MG63 (cell line): ENCODE measurements at regions not wholly inside any gene's neighbourhood (a gene's known extent, or its start where the extent isn't known, plus 50 kb on each side); places are given as distances from the start of the nearest gene placed in this dataset.

Source experiments
- DNase-seq: peaks from one replicate; pipeline ENCODE4 v3.0.0-alpha.2; 2020
- H3K27me3 ChIP-seq: fragments of 250-450 bp; sonication (Bioruptor Pico); 2 replicates; pipeline ENCODE4 v1.5.1; 2020; ENCODE audit warnings: mild to moderate bottlenecking, moderate library complexity
- H3K36me3 ChIP-seq: fragments of 250-450 bp; sonication (Bioruptor Pico); 2 replicates; pipeline ENCODE4 v1.5.1; 2020; ENCODE audit warnings: mild to moderate bottlenecking, moderate library complexity
- H3K4me3 ChIP-seq: fragments of 250-450 bp; sonication (Bioruptor Pico); 2 replicates; pipeline ENCODE4 v1.5.1; 2020; ENCODE audit warnings: mild to moderate bottlenecking, moderate library complexity
- H3K9me3 ChIP-seq: fragments of 250-450 bp; sonication (Bioruptor Pico); 2 replicates; pipeline ENCODE4 v1.5.1; 2020; ENCODE audit warnings: mild to moderate bottlenecking, moderate library complexity

GRCh38 chr4:147173322-147173721, 227.7 kb upstream of the TTC29 start:
- Histone ChIP-seq H3K27me3 (no peaks in the 10 kb centered on the region), H3K4me3 (no peak overlapping the region), H3K36me3 (no peaks in the 10 kb centered on the region), H3K9me3 (no peaks in the 10 kb centered on the region)
- DNase-seq: no peak

- no peak for DNase-seq
- Histone ChIP-seq H3K9me3 (no peaks in the 10 kb centered on the region), H3K27me3 (no peaks in the 10 kb centered on the region)
Observed at GRCh38 chr4:147173797-147174432, 228.3 kb upstream of the TTC29 start.

GRCh38 chr4:147174591-147174990, 228.9 kb upstream of the TTC29 start:
- DNase-seq: no peak
- H3K4me3 ChIP-seq: no peak overlapping the region
- H3K9me3 ChIP-seq: no peaks in the 10 kb centered on the region
- H3K27me3 ChIP-seq: no peaks in the 10 kb centered on the region
- no peaks in the 10 kb centered on the region for H3K36me3 ChIP-seq

More at GRCh38 chr4:147173797-147174432, 228.3 kb upstream of the TTC29 start:
- no peak overlapping the region for H3K4me3 ChIP-seq
- H3K36me3 ChIP-seq: no peaks in the 10 kb centered on the region

DNA sequence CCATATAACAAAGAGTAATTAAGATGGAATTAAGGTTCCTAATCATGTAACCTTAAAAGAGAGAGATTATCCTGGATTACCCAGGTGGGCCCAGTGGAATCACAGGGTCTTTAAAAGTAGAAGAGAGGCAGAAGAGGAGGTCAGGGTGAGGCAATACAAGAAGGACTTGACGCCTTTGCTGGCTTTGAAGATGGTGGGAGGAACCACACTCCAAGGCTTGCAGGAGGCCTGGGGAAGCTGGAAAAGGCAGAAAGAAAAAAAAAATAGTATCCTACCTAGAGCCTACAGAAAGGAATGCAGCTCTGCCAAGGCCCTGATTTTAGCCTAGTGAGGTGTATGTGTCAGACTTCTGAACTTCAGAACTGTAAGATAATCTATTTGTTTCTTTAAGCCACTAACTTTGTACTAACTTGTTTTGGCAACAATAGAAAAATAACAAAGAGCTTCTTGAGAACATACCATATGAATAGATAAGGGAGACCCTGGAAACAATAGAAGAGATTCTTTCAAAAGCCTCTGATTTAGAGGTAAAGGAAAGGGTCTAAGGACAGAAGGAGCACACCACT, 229.9 kb upstream of the TTC29 start:
- H3K4me3 ChIP-seq: no peak overlapping the region
- DNase-seq: no peak
- no peaks in the 10 kb centered on the region for H3K27me3 ChIP-seq
- H3K36me3 ChIP-seq: no peaks in the 10 kb centered on the region
- H3K9me3 ChIP-seq: no peaks in the 10 kb centered on the region

- no peaks in the 10 kb centered on the region for H3K9me3 ChIP-seq
- no peaks in the 10 kb centered on the region for H3K36me3 ChIP-seq
- no peak for DNase-seq
- no peaks in the 10 kb centered on the region for H3K27me3 ChIP-seq
- no peak overlapping the region for H3K4me3 ChIP-seq
Observed at GRCh38 chr4:147182041-147182440, 236.4 kb upstream of the TTC29 start.

DNA sequence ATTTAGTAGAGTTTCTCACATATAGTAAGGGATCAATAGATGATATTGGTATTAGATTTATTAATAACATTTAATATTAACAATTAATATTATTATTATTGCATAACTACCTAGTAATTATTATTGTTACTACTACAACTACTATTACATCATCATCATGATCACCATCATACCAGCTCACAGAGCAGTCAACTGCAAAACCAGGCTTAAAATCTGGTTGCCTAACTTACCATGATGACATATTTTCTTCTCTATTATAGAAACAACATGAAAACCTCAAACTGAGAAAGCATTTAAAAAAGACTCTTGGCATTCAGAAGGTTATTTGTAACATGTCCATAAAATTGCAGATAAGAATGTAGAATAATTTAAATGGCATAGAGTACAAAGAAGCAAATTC, 247.0 kb upstream of the TTC29 start:
- H3K9me3 ChIP-seq: no peaks in the 10 kb centered on the region
- DNase-seq: no peak
- no peaks in the 10 kb centered on the region for H3K36me3 ChIP-seq
- no peak overlapping the region for H3K4me3 ChIP-seq
- no peaks in the 10 kb centered on the region for H3K27me3 ChIP-seq

DNA sequence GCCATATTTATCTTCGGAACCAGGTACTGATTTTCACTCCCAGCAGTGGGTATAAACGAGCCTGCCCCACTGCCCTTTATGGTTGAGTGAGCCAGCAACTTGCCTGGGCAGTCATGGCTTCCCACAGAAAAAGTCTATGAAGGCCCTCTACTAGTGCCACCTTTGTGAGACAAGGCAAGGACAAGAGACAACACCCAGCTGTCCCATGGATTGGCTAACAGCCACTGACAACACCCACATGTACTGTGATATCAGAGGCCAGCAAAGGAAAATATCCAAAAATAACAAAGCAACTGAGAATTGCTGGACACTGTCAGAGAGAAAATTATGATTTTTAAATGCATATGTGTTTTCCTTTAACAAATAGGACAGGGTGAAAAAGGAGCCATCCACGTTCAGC, 248.4 kb upstream of the TTC29 start:
- Histone ChIP-seq H3K27me3 (no peaks in the 10 kb centered on the region), H3K4me3 (no peak overlapping the region), H3K9me3 (no peaks in the 10 kb centered on the region), H3K36me3 (no peaks in the 10 kb centered on the region)
- DNase-seq: no peak

DNA sequence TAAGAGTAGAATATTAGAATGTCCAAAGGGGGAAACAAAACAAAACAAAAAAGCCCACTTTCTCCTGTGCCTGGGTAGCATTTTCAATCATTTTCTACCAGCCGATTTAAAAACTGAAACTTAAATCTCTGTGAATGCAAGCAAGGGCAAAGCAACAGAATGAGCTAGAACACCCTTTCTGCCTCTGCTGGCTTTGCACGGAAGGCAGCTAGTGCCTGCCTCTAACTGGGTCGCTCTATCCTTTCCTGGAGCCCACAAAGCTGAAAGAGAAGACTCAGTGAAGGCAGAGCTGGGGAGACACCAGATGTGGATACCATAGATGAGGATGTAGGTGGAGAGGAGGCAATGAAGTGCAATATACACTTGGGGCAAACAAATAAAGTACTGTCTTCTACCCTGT, 248.9 kb upstream of the TTC29 start:
- DNase-seq: no peak
- Histone ChIP-seq H3K9me3 (no peaks in the 10 kb centered on the region), H3K4me3 (no peak overlapping the region), H3K27me3 (no peaks in the 10 kb centered on the region), H3K36me3 (no peaks in the 10 kb centered on the region)

- H3K27me3 ChIP-seq: no peaks in the 10 kb centered on the region
- no peak for DNase-seq
Observed at GRCh38 chr4:147195386-147195785, 249.7 kb upstream of the TTC29 start.

DNA sequence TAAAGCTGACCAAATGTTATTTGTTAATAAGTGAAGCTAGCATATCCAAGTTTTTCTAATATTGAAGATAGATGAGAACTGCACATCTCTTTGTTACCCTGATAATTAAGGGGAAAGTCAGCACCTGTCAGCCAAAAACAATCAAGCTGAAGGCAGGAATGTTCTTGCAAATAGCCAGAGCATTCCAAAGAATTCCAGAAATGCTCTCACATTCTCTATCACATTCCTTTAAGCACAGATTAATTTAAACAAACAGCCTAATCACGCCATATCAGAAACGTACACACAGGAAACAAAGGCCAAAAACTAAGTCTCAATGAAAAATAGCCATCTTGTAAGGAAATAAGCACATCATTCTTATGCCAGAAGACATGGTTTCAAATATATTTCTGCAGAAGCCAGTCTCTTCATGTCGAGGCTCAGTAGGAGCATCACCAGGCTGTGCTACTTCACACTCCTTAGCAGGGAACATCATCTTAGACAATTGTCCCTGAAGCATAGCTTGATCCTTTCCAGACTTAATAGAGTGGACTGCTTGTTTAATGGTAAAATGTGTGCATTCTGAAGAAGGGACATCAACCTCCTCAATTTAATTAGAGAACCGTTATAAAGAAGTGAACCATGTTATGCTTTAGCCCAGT, 252.9 kb upstream of the TTC29 start:
- Histone ChIP-seq H3K4me3 (no peak overlapping the region), H3K36me3 (no peaks in the 10 kb centered on the region), H3K27me3 (no peaks in the 10 kb centered on the region), H3K9me3 (no peaks in the 10 kb centered on the region)
- no peak for DNase-seq

More at GRCh38 chr4:147195386-147195785, 249.7 kb upstream of the TTC29 start:
- Histone ChIP-seq H3K4me3 (no peak overlapping the region), H3K9me3 (no peaks in the 10 kb centered on the region), H3K36me3 (no peaks in the 10 kb centered on the region)

DNA sequence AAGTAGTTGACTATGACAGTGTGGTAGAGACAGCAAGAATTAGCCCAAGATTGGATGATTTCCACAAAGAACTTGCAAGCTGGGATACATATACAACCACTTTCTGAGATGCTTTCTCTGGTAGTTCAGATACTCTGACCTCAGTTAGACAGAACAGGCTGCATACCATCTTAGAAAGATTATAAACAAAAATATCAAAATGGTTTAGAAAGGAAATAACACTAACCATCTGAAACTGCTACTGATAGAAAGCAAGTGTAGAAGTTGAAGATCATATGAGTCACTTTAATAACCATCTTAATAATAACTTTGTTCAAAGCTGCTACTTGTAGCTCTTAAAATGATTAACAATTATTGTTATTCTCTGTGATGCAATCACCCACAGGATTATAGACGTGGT, 255.4 kb upstream of the TTC29 start:
- Histone ChIP-seq H3K4me3 (no peak overlapping the region), H3K27me3 (no peaks in the 10 kb centered on the region), H3K9me3 (no peaks in the 10 kb centered on the region), H3K36me3 (no peaks in the 10 kb centered on the region)
- DNase-seq: no peak

DNA sequence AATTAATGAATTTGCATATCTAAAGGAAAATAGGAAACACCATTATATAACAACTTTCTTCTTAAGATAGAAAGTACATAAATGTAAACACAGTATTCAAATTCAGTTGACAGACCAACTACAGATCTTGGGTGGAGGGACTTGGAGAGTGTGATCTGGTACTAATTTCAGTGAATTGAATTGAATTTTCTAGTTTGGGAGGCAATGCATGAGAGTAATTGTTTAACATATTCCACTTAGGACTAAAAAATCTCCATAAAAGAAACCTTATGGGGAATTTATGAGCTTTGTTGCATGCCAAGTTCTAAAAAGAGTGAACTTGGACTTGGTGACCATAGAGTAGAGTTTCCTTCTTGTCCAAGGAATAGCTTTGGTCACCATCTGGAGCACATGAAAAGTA, 261.1 kb upstream of the TTC29 start:
- no peak for DNase-seq
- Histone ChIP-seq H3K27me3 (no peaks in the 10 kb centered on the region), H3K36me3 (no peaks in the 10 kb centered on the region), H3K4me3 (no peak overlapping the region), H3K9me3 (no peaks in the 10 kb centered on the region)

DNA sequence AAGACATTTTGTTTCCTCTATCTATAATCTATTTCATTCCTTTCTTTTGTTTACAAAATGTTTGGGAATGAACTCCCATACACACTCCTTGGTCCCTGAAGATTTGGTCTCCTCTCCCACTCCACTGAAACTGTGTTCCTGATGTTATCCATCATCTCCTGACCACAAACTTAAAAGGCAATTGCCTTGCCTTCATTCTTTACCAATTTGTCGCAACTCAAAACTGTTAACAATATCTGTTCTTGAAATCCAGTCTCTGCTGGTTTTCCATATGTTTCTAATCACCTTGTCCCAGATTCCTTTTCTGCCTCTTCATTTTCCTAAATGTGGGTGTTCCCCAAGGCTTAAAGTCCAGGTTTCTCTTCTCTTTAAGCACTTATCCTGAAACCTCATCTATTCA, 262.2 kb upstream of the TTC29 start:
- no peaks in the 10 kb centered on the region for H3K36me3 ChIP-seq

DNA sequence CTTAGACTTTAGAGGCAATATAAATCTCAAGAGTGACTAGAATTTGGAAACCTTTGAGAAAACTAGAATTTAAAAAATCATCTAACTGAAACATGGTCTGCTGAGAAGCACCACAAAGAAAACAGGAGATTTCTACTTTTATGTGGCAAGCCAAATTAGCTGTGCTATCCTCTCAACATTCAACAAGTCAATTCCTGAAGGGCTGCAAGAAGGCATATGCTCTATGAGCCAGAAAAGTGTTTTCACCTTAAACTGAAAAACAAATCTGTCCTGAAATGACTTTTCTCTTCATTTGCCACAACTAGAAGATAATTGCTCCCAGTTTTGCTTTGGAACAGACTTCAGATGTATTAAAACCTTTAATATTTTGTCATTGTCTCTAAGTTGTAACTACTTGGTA, 263.2 kb upstream of the EDNRA start:
- H3K36me3 ChIP-seq: no peaks in the 10 kb centered on the region
- H3K27me3 ChIP-seq: no peaks in the 10 kb centered on the region
- no peaks in the 10 kb centered on the region for H3K9me3 ChIP-seq
- no peak for DNase-seq
- H3K4me3 ChIP-seq: no peak overlapping the region

More for the DNA sequence above, 262.2 kb upstream of the TTC29 start:
- no peak for DNase-seq
- Histone ChIP-seq H3K4me3 (no peak overlapping the region), H3K27me3 (no peaks in the 10 kb centered on the region), H3K9me3 (no peaks in the 10 kb centered on the region)

DNA sequence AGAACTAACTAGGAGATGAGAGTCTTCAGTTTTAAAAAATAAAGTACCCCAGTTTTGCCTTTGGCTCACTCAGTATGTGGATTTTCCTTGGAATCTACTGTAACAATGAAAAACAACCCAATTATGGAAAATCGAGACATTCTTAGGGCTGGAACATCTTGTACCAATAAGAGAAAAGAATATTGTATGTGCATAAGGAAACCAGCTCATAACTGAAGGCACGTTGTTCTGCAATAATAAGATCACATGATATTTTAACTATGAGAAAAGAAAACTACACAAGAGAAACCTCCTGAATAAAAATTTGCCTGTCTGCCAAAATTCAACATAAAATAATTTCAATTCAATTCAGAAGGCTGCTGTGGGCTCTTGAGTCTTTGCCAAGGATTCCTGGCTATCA, 261.8 kb upstream of the EDNRA start:
- H3K4me3 ChIP-seq: no peak overlapping the region
- no peaks in the 10 kb centered on the region for H3K36me3 ChIP-seq
- no peak for DNase-seq
- H3K27me3 ChIP-seq: no peaks in the 10 kb centered on the region
- no peaks in the 10 kb centered on the region for H3K9me3 ChIP-seq

DNA sequence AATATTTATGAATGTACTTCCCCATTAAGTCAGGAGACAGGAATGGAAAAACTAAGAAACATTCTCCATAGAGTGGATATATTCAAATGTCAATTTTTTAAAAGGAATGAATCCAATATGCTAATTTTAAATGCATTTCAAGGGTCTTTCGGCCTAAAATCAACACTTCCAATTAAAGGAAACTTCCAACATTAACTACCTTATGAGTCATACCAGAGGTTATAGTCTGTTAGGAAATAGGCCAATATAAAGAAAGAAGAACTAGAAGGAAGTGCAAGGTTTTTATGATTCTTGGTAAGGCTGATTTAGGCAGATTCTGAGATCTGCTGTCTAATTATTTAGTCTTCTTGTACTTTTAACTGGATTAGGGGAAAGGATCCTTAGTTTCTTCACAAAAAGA, 260.1 kb upstream of the EDNRA start:
- Histone ChIP-seq H3K9me3 (no peaks in the 10 kb centered on the region), H3K36me3 (no peaks in the 10 kb centered on the region), H3K27me3 (no peaks in the 10 kb centered on the region), H3K4me3 (no peak overlapping the region)
- DNase-seq: no peak

DNA sequence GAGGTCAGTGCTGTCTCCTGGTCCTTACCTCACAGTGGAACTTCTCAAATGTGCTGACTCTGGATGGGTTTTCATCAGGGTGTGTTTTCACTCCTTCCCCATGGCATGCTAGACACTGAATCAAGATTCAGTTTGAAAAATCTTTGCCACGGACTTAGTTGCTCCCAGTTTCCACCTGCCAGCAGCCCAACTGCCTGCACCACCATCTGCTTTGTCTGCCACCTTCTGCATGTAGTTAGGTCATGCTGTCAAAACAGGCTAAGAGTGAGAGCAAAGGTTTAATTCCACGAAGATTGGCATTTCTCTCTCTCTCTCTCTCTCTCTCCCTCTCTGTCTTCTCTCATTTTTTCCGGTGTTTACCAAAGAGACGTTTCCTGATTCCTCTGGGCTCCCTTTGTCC, 258.0 kb upstream of the EDNRA start:
- no peaks in the 10 kb centered on the region for H3K36me3 ChIP-seq
- DNase-seq: no peak
- H3K27me3 ChIP-seq: no peaks in the 10 kb centered on the region
- no peak overlapping the region for H3K4me3 ChIP-seq
- H3K9me3 ChIP-seq: no peaks in the 10 kb centered on the region

GRCh38 chr4:147223576-147223975, 257.3 kb upstream of the EDNRA start:
- no peaks in the 10 kb centered on the region for H3K27me3 ChIP-seq
- no peaks in the 10 kb centered on the region for H3K36me3 ChIP-seq
- no peak for DNase-seq
- H3K9me3 ChIP-seq: no peaks in the 10 kb centered on the region
- no peak overlapping the region for H3K4me3 ChIP-seq
